Neural crest cell (in vitro differentiated cells): ENCODE measurements at regions not wholly inside any gene's neighbourhood (a gene's known extent, or its start where the extent isn't known, plus 50 kb on each side); places are given as distances from the start of the nearest gene placed in this dataset.
"Not testable (repeated sequence)": the region's sequence is repeated elsewhere in the genome, so short reads cannot be mapped to it uniquely, and the experiment has no call there.

Experiments used
- DNase-seq: peaks from one replicate; pipeline ENCODE4 v3.0.0; 2021; ENCODE audit warnings: low read depth, mixed read lengths, low spot score
- H3K27ac Mint-ChIP-seq: one replicate; pipeline ENCODE4 v1.8.0; 2021; ENCODE audit warnings: mild to moderate bottlenecking, mixed read lengths; ENCODE audit not compliant: unreplicated experiment
- H3K27me3 Mint-ChIP-seq: 2 replicates; pipeline ENCODE4 v1.8.0; 2021; ENCODE audit warnings: low read depth, mild to moderate bottlenecking, mixed read lengths
- H3K36me3 Mint-ChIP-seq: 2 replicates; pipeline ENCODE4 v1.8.0; 2021; ENCODE audit warnings: low read depth, mild to moderate bottlenecking, mixed read lengths
- H3K4me1 Mint-ChIP-seq: 2 replicates; pipeline ENCODE4 v1.8.0; 2021; ENCODE audit warnings: mixed read lengths
- H3K4me3 Mint-ChIP-seq: one replicate; pipeline ENCODE4 v1.8.0; 2021; ENCODE audit warnings: mild to moderate bottlenecking, mixed read lengths
- H3K9me3 Mint-ChIP-seq: 2 replicates; pipeline ENCODE4 v1.8.0; 2021; ENCODE audit warnings: mixed read lengths
- TF ChIP-seq, protein P1 (sequence below): fragments of 200-600 bp; sonication (generic); conservative IDR thresholded peaks from 2 replicates; pipeline ENCODE4 v1.5.0; 2021; ENCODE audit warnings: antibody characterized with exemption, mild to moderate bottlenecking

DNA sequence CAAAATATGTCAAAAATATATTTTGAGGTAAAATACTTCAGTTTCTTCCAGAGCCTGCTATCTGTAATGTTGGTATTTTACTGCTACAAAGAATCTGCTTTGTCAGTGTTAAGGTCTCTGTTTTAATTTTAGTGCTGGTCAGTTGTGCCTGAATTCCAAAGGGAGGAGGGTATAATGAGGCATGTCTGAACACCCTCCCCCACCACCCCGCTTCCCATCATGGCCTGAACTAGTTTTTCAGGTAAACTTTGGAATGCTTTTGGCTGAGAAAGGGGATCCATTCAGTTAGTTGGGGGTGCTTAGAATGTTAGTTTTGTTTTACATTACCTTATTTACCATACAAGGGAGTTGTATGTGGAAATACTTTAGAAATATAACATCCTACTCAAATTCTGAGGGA, 158.5 kb downstream of the MID1IP1 start:
- TF ChIP-seq, protein P1, sequence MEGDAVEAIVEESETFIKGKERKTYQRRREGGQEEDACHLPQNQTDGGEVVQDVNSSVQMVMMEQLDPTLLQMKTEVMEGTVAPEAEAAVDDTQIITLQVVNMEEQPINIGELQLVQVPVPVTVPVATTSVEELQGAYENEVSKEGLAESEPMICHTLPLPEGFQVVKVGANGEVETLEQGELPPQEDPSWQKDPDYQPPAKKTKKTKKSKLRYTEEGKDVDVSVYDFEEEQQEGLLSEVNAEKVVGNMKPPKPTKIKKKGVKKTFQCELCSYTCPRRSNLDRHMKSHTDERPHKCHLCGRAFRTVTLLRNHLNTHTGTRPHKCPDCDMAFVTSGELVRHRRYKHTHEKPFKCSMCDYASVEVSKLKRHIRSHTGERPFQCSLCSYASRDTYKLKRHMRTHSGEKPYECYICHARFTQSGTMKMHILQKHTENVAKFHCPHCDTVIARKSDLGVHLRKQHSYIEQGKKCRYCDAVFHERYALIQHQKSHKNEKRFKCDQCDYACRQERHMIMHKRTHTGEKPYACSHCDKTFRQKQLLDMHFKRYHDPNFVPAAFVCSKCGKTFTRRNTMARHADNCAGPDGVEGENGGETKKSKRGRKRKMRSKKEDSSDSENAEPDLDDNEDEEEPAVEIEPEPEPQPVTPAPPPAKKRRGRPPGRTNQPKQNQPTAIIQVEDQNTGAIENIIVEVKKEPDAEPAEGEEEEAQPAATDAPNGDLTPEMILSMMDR: no peak
- H3K36me3 Mint-ChIP-seq: peaks cover 5% of the 10 kb centered on the region
- no peak for DNase-seq
- H3K9me3 Mint-ChIP-seq: peaks cover 11% of the 10 kb centered on the region
- no peaks in the 10 kb centered on the region for H3K4me1 Mint-ChIP-seq
- H3K4me3 Mint-ChIP-seq: no peak overlapping the region
- no peak overlapping the region for H3K27ac Mint-ChIP-seq
- no peaks in the 10 kb centered on the region for H3K27me3 Mint-ChIP-seq

DNA sequence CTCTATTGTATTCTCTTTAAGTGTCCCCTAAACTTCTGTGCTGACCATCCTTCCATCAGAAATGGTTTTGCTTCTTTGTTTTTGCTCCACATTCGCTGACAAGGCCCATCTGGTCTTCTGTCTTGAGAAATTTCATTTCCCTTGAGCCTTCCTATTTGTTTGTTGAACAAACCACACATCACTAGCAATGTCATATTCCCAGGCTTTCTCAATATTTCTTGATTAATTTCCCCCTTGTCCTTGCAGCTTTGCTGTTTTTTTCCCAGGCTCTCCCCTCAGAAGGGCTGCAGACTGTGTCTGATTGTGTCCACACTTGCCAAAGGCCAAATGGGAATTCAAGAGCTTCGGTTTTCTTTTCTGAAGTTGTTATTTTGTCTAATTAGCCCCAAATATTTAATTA, 158.9 kb downstream of the MID1IP1 start:
- Mint-ChIP-seq H3K36me3 (peaks cover 5% of the 10 kb centered on the region), H3K9me3 (peaks cover 13% of the 10 kb centered on the region), H3K27me3 (no peaks in the 10 kb centered on the region), H3K27ac (peak overlapping the region; percentile 43), H3K4me1 (no peaks in the 10 kb centered on the region), H3K4me3 (no peak overlapping the region)
- DNase-seq: no peak
- TF ChIP-seq, protein P1: no peak

DNA sequence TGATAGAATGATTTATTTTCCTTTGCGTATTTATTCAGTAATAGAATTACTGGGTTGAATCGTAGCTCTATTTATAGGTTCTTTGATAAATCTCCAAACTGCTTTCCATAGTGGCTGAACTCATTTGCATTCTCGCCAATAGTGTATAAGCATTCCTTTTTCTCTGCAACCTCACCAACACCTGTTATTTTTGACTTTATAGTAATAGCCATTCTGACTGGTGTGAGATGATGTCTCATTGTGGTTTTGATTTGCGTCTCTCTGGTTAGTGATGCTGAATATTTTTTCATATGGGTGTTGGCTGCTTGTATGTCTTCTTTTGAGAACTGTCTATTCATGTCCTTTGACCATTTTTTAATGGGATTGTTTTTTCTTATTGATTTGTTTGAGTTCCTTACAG, 160.7 kb downstream of the MID1IP1 start:
- H3K4me3 Mint-ChIP-seq: no peak overlapping the region
- H3K9me3 Mint-ChIP-seq: peaks cover 13% of the 10 kb centered on the region
- H3K27ac Mint-ChIP-seq: no peak overlapping the region
- peaks cover 5% of the 10 kb centered on the region for H3K36me3 Mint-ChIP-seq
- no peaks in the 10 kb centered on the region for H3K27me3 Mint-ChIP-seq
- DNase-seq: no peak
- TF ChIP-seq, protein P1: no peak
- peaks cover 12% of the 10 kb centered on the region for H3K4me1 Mint-ChIP-seq

DNA sequence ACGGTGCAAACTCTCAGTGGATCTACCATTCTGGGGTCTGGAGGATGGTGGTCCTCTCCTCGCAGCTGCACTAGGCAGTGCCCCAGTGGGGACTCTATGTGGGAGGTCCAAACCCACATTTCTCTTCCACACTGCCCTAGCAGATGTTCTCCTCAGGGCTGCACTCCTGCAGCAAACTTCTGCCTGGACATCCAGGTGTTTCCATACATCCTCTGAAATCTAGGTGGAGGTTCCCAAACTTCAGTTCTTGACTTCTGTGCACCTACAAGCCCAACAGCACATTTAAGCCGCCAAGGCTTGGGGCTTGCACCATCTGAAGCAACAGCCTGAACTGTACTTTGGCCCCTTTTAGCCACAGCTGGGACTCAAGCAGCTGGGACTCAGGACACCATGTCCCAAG, 162.0 kb downstream of the MID1IP1 start:
- not testable (repeated sequence) for H3K36me3 Mint-ChIP-seq, H3K27me3 Mint-ChIP-seq, DNase-seq, H3K4me3 Mint-ChIP-seq, H3K27ac Mint-ChIP-seq
- Mint-ChIP-seq H3K9me3 (peaks cover 15% of the 10 kb centered on the region), H3K4me1 (peaks cover 12% of the 10 kb centered on the region)

DNA sequence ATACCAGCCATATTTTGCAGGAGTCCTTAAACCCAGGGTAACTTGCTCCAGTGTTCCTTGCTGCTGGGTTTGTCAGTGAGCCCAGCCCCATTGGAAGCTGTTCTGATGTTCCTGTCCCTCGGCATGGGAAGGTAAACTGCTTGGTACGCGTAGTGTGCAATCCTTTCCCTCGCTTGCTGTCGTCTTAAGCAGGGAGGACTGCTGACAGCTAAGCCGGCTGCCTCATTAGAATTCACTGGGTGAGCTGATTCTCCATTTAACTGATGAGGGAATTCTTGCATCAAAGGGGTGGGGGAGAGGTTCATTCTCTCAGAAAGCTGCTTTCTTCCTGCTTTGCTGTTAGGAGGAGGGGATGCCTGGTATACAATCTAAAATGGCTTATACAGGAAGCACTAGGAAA, 164.6 kb downstream of the MID1IP1 start:
- peaks cover 12% of the 10 kb centered on the region for H3K4me1 Mint-ChIP-seq
- no peak overlapping the region for H3K4me3 Mint-ChIP-seq
- H3K27me3 Mint-ChIP-seq: no peaks in the 10 kb centered on the region
- H3K9me3 Mint-ChIP-seq: peaks cover 9% of the 10 kb centered on the region
- TF ChIP-seq, protein P1: no peak
- peaks cover 5% of the 10 kb centered on the region for H3K36me3 Mint-ChIP-seq
- DNase-seq: no peak
- H3K27ac Mint-ChIP-seq: no peak overlapping the region

DNA sequence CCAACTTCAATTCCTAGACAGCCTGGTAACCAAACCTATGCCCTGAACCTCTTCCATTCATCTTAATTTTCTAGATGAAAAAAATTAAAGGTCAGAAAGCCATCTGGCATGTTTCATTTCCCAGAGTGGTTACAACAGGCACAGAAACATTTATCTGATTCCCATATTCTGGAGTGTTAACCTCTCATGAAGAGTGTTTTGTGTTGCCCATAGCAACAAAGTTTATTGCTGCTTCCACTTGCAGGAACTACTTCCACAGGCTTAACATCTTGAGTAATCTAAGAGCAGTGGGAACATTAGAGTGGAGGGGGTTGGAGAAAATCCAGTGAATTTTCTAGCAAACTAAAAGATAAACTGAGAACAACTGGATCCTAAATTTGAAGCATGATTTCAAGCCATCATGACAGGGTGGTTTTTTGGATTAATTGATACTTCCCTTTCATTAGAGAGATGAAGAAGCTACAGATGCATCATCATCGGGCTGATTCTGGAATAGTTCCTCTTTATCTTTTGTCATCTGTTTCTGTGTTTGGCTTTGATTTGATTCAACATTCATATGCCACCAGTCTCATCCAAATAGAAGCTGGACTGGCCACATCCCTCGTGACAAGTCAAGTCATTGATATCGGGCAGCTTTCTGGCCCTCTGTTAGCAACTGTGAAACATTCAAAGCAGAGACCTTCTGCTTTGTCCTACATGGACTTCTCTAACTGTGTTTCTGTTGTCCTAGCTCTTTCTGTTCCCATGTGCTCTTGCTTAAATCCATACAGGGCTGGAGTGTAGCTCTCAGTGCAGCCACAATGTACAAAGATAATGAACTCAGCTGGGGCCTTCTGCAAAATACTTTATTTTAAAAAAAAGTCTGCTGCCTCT, 167.3 kb downstream of the MID1IP1 start:
- no peak for DNase-seq
- H3K9me3 Mint-ChIP-seq: peaks cover 6% of the 10 kb centered on the region
- no peaks in the 10 kb centered on the region for H3K27me3 Mint-ChIP-seq
- H3K4me1 Mint-ChIP-seq: peaks cover 17% of the 10 kb centered on the region
- no peak overlapping the region for H3K4me3 Mint-ChIP-seq
- TF ChIP-seq, protein P1: no peak
- no peak overlapping the region for H3K27ac Mint-ChIP-seq
- peaks cover 5% of the 10 kb centered on the region for H3K36me3 Mint-ChIP-seq
